GM12878 (cell line): ENCODE measurements at regions not wholly inside any gene's neighbourhood (a gene's known extent, or its start where the extent isn't known, plus 50 kb on each side); places are given as distances from the start of the nearest gene placed in this dataset.

Experiments
- ATAC-seq: fragments of 200-7000 bp; cut with Tn5 transposase; 3 replicates; pipeline ENCODE4 v1.9.1; 2020; ENCODE audit warnings: mild to moderate bottlenecking, moderate library complexity
- BruUV-seq: library from RNA; stranded (reverse); fragments of 400-500 nt; replicated peaks from 2 replicates; lab custom pipeline; 2021; lab: Mats Ljungman, UMichigan
- CTCF ChIA-PET: fragments of 300-600 bp; sonication (Branson Sonifier 250); formaldehyde crosslinking; extraction: SDS; loops from one replicate; lab custom pipeline; 2021; ENCODE audit warnings: inconsistent platforms; lab: Yijun Ruan, JAX
- POLR2A ChIA-PET: fragments of 350-600 bp; formaldehyde crosslinking; extraction: SDS; loops from one replicate; lab custom pipeline; 2021; ENCODE audit warnings: inconsistent platforms; lab: Charles Lee
- RAD21 ChIA-PET: fragments of 300-600 bp; sonication (Branson Sonifier 250); formaldehyde crosslinking; loops from one replicate; lab custom pipeline; 2023; ENCODE audit warnings: antibody characterized with exemption; ENCODE audit not compliant: unreplicated experiment; lab: Charles Lee
- SMC1A ChIA-PET: fragments of 300-600 bp; sonication (Branson Sonifier 250); formaldehyde crosslinking; loops from one replicate; lab custom pipeline; 2023; ENCODE audit not compliant: unreplicated experiment, uncharacterized antibody; lab: Charles Lee
- DNase-seq: peaks from one replicate; pipeline ENCODE4 v3.0.0-alpha.2; 2011; ENCODE audit warnings: low read depth, low spot score
- FAIRE-seq: peaks from 3 replicates; lab custom pipeline; 2011; peaks lifted over from hg19 to GRCh38; lab: Jason Lieb, UNC
- H2AFZ ChIP-seq: 2 replicates; pipeline ENCODE4 v1.6.0; 2011; ENCODE audit warnings: low read depth, low read length, control low read depth; ENCODE audit not compliant: control insufficient read depth
- H3K27ac ChIP-seq: 2 replicates; pipeline ENCODE4 v1.5.1; 2011; ENCODE audit warnings: control low read depth; ENCODE audit not compliant: control insufficient read depth, insufficient read depth
- H3K27me3 ChIP-seq, 2 experiments: replicated peaks in 1 of 2; 2 replicates each; pipeline versions ENCODE4 v1.6.0 to v1.6.1; 2011; ENCODE audit warnings: low read length in 1 of 2; ENCODE audit not compliant: control insufficient read depth in 2 of 2, insufficient read depth in 2 of 2
- H3K36me3 ChIP-seq, 2 experiments: 2 replicates each; pipeline ENCODE4 v1.5.1; 2011; ENCODE audit warnings: low read length in 1 of 2; ENCODE audit not compliant: control insufficient read depth in 2 of 2, insufficient read depth in 2 of 2
- H3K4me1 ChIP-seq: 2 replicates; pipeline ENCODE4 v1.6.1; 2011; ENCODE audit warnings: mild to moderate bottlenecking, low read length, moderate library complexity, mixed read lengths; ENCODE audit not compliant: control insufficient read depth, insufficient read depth
- H3K4me2 ChIP-seq: 2 replicates; pipeline ENCODE4 v1.6.0; 2011; ENCODE audit warnings: control low read depth; ENCODE audit not compliant: control insufficient read depth, insufficient read depth
- H3K4me3 ChIP-seq: fragments of 200-600 bp; sonication (generic); 2 replicates; pipeline ENCODE4 v1.5.1; 2016
- H3K79me2 ChIP-seq: 2 replicates; pipeline ENCODE4 v1.6.0; 2011; ENCODE audit warnings: low read length; ENCODE audit not compliant: control insufficient read depth, insufficient read depth
- H3K9ac ChIP-seq: 2 replicates; pipeline ENCODE4 v1.8.0; 2011; ENCODE audit warnings: low read length, control low read depth, mixed read lengths; ENCODE audit not compliant: control insufficient read depth, insufficient read depth
- H3K9me3 ChIP-seq: replicated peaks from 3 replicates; pipeline ENCODE4 v1.5.1; 2011; ENCODE audit warnings: mild to moderate bottlenecking, low read length; ENCODE audit not compliant: control insufficient read depth, insufficient read depth
- H4K20me1 ChIP-seq: 2 replicates; pipeline ENCODE4 v1.6.0; 2011; ENCODE audit not compliant: control insufficient read depth, insufficient read depth
- ASH2L ChIP-seq: fragments of 300-600, 200-600 bp; sonication (generic); IDR thresholded peaks from 2 replicates; pipeline ENCODE4 v1.6.1; 2017; ENCODE audit warnings: low read depth, mild to moderate bottlenecking, borderline replicate concordance
- ATF3 ChIP-seq: IDR thresholded peaks from 2 replicates; pipeline ENCODE4 v1.6.1; 2011; ENCODE audit warnings: low read depth, mild to moderate bottlenecking, low read length, moderate library complexity, borderline replicate concordance; ENCODE audit errors: extremely low read depth
- BACH1 ChIP-seq: fragments of 450-650 bp; IDR thresholded peaks from 2 replicates; pipeline ENCODE4 v1.6.1; 2017; ENCODE audit warnings: mild to moderate bottlenecking, borderline replicate concordance
- CUX1 ChIP-seq: IDR thresholded peaks from 2 replicates; pipeline ENCODE4 v1.6.1; 2012; ENCODE audit warnings: improper control_type of control experiment, low read depth, low read length; ENCODE audit not compliant: insufficient replicate concordance
- KAT2A ChIP-seq: conservative IDR thresholded peaks from 2 replicates; pipeline ENCODE4 v1.6.1; 2011; ENCODE audit warnings: low read depth, low read length; ENCODE audit not compliant: control insufficient read depth
- MEF2B ChIP-seq: fragments of 450-650 bp; IDR thresholded peaks from 2 replicates; pipeline ENCODE4 v1.6.1; 2018; ENCODE audit warnings: mild to moderate bottlenecking, moderate library complexity; ENCODE audit not compliant: partially characterized antibody, poor library complexity, severe bottlenecking
- SIX5 ChIP-seq: IDR thresholded peaks from 2 replicates; pipeline ENCODE4 v1.6.1; 2011; ENCODE audit warnings: mild to moderate bottlenecking, low read depth, low read length, moderate library complexity; ENCODE audit not compliant: severe bottlenecking
- USF2 ChIP-seq: IDR thresholded peaks from 2 replicates; pipeline ENCODE4 v1.6.1; 2011; ENCODE audit warnings: low read depth, low read length, improper control_type of control experiment, borderline replicate concordance
- YY1 ChIP-seq: IDR thresholded peaks from 2 replicates; pipeline ENCODE4 v1.6.1; 2011; ENCODE audit warnings: low read depth, mild to moderate bottlenecking, low read length
- ZBTB4 ChIP-seq: fragments of 450-650 bp; formaldehyde crosslinking; IDR thresholded peaks from 2 replicates; pipeline ENCODE4 v1.4.0; 2022; ENCODE audit warnings: mild to moderate bottlenecking, moderate library complexity
- ZNF274 ChIP-seq: IDR thresholded peaks from one replicate; pipeline ENCODE4 v1.8.0; 2011; ENCODE audit not compliant: insufficient read length, insufficient read depth
- WGBS: methylation state at CpG from one replicate; pipeline ENCODE4 v1.1.6; 2016; ENCODE audit warnings: low lambda C conversion rate; ENCODE audit not compliant: insufficient replicate concordance, insufficient coverage; ENCODE audit errors: missing lambda C conversion rate; 5-methylcytosine and 5-hydroxymethylcytosine counted together
- in situ Hi-C: fragments of 300-500 bp; cut with MboI; formaldehyde crosslinking; loops from 9 replicates; pipeline ENCODE4 v1.14.3; 2018; ENCODE audit warnings: mixed read lengths
- intact Hi-C: fragments of 100-400 bp; cut with micrococcal nuclease; formaldehyde crosslinking; loops from one replicate; pipeline ENCODE4 v1.14.2; 2022; ENCODE audit not compliant: unreplicated experiment

GRCh38 chr15:96218623-96219455, 111.7 kb upstream of the NR2F2 start (continued):
- no peak for TF ChIP-seq ZBTB4 (CRISPR knock-in tag)
- no peak for TF ChIP-seq YY1
- TF ChIP-seq SIX5, result no peak
- no peak for TF ChIP-seq ASH2L
- no peak for TF ChIP-seq USF2
- TF ChIP-seq BACH1, result no peak
- TF ChIP-seq ZNF274, result no peak
- TF ChIP-seq, all 136 proteins: peak for 0

DNA sequence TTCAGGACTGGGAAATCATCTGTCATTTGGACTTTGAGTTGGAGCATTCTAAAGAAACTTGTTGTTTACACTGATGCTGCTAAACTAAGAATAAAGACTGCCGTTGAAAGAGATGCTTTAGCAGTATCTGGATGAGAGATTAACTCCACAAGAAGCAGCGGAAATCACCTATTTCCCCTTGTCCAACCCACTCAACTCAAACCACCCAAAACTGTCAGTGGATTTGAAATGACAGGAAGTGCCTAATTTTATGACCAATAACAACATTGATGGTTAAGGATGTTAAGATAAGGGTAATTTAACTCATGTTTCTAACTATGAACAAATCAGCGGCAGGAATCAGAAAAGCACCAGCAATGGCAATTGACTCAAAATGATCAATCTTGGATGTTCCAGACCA, 110.8 kb upstream of the NR2F2 start:
- Histone ChIP-seq H2AFZ (no peak overlapping the region), H3K79me2 (no peaks in the 10 kb centered on the region), H4K20me1 (no peaks in the 10 kb centered on the region), H3K36me3 (no peaks in the 10 kb centered on the region), H3K27ac (no peak overlapping the region), H3K9ac (no peak overlapping the region), H3K4me2 (no peak overlapping the region), H3K4me3 (no peak overlapping the region), H3K4me1 (no peaks in the 10 kb centered on the region), H3K9me3 (no peaks in the 10 kb centered on the region; the same call in 2 of the 3 replicates), H3K27me3 (no peaks in the 10 kb centered on the region)
- 31% methylated on average over 3 of the region's 3 CpGs for WGBS
- FAIRE-seq (no peak), DNase-seq (no peak), ATAC-seq (peak; percentile 58)
- SMC1A ChIA-PET, result interaction anchor here (1.2 kb wide), 1 partner anchor 177 kb away, joined by 4 read pairs; no protein-coding TSS in a partner anchor
- no TSS peak for BruUV-seq
- in situ Hi-C loops, result no loop called here
- POLR2A ChIA-PET, result interaction anchor here (0.6 kb wide), 1 partner anchor 60 kb away, joined by 5 read pairs; no protein-coding TSS in a partner anchor
- CTCF ChIA-PET, result no interaction called here
- intact Hi-C loops, result no loop called here
- RAD21 ChIA-PET, result interaction anchor here (1.5 kb wide), 1 partner anchor 38 kb away, joined by 3 read pairs; no protein-coding TSS in a partner anchor
- no peak for TF ChIP-seq KAT2A
- no peak for TF ChIP-seq MEF2B
- no peak for TF ChIP-seq ATF3
- TF ChIP-seq CUX1, result no peak
